ENCODE measurements at regions not wholly inside any gene's neighbourhood (a gene's known extent, or its start where the extent isn't known, plus 50 kb on each side); places are given as distances from the start of the nearest gene placed in this dataset.

- no peak for DNase-seq
Observed at GRCh38 chr9:23321049-23321448, 505.0 kb downstream of the ELAVL2 start.

- DNase-seq, result no peak
Observed at GRCh38 chr9:23322392-23322791, 503.6 kb downstream of the ELAVL2 start.

DNA sequence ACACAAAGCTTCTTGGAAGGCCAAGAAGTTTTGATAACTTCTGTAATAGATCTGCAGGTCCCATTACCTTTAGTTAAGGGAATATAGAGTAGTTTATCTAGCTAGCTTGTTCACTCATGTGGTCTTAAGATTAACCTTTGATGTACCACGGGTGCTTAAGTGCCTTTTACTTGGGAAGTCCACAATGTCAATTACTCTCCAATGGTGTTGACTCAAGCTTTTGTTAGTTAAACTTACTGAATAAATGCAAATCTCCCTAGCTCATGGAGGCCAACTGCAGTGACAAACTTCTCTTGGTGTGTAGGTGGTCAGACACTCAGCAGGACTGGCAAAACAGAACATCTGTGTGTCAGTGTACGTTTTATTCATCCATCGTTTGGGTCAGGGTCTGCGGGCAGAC lies 501.5 kb downstream of the ELAVL2 start:
- no peak for DNase-seq

DNA sequence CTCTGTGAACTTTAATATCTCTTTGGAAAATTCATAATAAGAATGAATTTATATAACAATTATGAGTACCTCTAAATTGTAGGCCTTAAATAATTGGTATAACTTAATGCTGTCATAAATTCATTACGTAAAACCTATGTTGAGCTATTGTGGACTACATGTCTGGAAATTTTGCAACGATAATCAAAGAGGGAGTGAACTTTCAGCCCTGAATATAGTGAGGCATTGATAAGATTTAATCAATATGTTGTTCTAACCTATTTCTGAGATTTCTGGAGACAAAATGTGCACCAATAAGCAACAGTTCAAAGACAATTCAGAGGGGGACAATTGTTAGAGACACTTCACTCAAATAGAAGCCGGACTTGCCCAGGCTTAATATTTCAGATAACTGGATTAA lies 499.4 kb downstream of the ELAVL2 start:
- DNase-seq, result no peak

GRCh38 chr9:23341346-23341745 lies 484.7 kb downstream of the ELAVL2 start:
- DNase-seq, result no peak

DNA sequence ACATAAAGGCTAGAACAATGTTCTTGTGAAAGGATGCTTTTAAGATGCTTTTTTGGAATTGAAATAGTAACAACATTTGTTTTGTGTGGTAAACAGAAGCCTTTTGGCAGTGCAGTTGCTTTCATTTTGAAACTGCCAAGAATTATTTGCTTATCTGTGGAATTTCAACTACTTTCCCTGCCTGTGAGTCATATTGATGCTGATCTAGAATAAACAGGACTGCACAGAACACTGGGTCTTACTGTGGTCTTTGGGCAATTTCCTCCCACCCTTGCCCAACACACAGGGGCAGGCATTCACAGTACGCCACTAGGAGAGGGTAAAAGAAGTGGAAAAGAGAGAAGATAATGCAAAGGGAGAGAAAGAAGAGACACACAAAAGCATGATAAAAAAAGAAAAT lies 483.7 kb downstream of the ELAVL2 start:
- no peak for DNase-seq

DNA sequence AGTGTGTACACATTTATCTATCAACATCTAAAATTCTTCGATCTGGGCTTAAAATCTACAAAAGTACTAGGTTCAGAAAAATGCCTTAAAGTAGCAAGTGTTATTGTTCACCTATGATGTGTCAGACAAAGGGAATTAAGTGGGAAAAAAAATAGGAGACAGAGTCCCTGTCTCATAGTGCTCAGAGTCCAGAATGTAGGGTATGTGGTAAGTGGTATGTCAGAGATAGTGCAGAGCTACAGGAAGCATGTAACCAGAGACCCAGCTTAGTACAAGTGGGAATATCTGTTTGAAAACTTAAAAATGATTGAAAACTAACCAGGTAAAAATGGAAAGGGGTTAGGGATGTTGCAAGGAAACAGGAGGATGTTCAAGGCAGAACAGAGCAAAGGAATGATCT lies 482.8 kb downstream of the ELAVL2 start:
- DNase-seq, result no peak

DNA sequence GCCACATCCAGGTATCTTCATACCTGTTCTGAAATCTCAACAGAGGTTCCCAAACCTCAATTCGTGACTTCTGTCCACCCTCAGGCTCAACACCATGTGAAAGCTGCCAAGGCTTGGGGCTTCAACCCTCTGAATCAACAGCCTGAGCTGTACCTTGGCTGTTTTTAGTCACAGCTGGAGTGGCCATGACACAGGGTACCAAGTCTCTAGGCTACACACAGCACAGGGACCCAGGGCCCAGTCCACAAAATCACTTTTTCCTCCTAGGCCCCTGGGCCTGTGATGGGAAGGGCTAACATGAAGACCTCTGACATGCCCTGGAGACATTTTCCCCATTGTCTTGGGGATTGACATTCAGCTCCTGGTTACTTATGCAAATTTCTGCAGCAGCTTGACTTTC lies 464.9 kb downstream of the ELAVL2 start:
- no peak for DNase-seq

GRCh38 chr9:23372703-23373102 lies 453.3 kb downstream of the ELAVL2 start:
- no peak for DNase-seq

DNA sequence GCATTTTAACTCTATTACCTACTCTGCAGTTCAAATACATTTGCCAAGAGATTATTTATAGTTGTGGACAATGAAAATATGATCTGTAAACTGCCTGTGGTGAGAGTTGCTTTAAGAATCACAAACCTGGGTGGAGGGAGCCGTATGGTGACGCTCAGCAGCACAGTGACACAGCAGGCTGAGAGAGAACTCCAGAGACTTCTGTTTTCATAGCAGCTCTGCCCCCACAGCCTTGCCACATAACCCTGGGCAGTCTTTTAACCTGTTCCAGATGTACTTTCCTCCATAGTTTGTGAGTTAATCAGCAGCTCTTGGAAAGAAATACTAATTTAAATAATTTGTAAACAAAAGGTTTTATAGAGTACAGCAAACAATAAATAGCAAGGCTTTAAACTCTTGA lies 450.5 kb downstream of the ELAVL2 start:
- DNase-seq, result no peak

- DNase-seq, result no peak
Observed at GRCh38 chr9:23379842-23380241, 446.2 kb downstream of the ELAVL2 start.

GRCh38 chr9:23380821-23381220 lies 445.2 kb downstream of the ELAVL2 start:
- no peak for DNase-seq

- no peak for DNase-seq
Observed at GRCh38 chr9:23382418-23382817, 443.6 kb downstream of the ELAVL2 start.

GRCh38 chr9:23394189-23394588 lies 431.9 kb downstream of the ELAVL2 start:
- no peak for DNase-seq

GRCh38 chr9:23408874-23409273 lies 417.2 kb downstream of the ELAVL2 start:
- no peak for DNase-seq

DNA sequence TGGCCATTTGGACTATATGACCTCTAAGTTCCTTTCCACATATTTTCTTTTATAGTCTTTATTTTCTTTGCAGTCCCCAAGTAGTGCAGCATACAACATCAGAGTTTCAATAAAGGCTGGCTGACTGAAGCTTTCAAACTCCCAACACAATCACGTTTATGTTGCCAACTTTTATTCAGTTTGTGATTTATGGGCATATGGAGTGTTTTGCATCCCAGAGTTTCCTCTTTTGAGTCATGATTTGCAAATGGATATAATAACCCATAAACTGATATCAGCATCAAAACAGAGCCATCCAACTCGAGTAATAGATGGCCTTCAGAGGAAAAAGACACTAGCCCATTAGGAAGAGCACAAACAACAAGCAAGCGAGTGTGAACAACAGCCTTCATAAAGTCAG lies 414.0 kb downstream of the ELAVL2 start:
- DNase-seq, result no peak

DNA sequence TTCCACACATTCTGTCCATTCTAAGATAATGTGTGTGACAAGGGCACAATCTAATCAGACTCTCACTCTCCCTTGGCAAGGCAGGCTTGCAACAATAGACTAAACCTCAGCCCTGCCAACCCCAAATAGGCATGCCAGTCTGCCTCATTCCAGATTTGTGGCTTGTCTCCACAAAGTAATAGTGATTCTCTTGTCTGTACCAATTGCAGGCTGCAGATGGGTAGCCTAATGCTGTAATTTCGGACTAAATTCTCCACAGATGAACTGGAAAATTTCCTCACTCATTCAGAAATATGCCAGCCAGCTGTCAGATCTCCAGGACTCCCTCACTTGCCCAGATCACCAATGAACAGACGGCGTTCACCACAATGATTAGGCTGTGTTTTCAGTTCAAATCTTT lies 413.6 kb downstream of the ELAVL2 start:
- DNase-seq, result no peak

GRCh38 chr9:23413541-23413940 lies 412.5 kb downstream of the ELAVL2 start:
- DNase-seq, result no peak

DNA sequence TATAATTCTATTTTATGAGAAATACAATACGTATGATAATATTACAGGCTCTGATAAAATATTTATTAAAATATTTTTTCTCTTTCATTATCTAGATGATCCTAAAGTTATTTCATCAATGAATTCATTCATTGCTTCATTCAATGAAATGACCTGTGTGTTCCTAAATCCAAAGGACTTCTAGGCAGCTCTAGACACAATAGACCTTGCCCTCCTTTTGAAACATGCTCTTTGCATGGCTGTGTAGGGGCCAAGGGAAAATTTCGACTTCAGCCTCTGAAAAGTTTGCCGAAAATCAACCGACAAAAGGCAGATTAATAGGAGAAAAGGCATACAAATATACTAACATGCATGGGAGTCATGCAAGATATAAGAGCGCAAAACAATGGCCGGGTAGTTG lies 402.0 kb downstream of the ELAVL2 start:
- DNase-seq, result no peak

GRCh38 chr9:23426144-23426543 lies 399.9 kb downstream of the ELAVL2 start:
- no peak for DNase-seq

DNA sequence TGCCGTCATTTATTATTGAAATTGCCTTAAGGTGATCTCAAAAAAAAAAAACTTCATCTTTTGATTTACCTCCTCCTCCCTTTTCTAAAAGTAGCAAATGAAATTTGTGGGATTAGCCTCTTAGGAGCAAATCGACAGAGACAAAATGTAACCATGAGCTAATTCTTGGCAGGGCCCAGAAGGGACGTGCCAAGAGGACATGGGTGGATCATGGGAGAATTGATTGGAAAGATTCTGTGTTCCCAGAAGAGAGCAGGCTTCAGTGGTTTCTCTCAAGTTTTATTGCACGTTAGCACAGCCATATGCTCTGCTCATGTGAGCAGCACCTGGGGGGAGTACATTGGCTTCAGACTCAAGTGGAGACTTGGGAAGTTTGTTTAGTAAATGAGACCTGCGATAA lies 394.6 kb downstream of the ELAVL2 start:
- DNase-seq, result no peak

- no peak for DNase-seq
Observed at GRCh38 chr9:23434654-23435053, 391.4 kb downstream of the ELAVL2 start.

DNA sequence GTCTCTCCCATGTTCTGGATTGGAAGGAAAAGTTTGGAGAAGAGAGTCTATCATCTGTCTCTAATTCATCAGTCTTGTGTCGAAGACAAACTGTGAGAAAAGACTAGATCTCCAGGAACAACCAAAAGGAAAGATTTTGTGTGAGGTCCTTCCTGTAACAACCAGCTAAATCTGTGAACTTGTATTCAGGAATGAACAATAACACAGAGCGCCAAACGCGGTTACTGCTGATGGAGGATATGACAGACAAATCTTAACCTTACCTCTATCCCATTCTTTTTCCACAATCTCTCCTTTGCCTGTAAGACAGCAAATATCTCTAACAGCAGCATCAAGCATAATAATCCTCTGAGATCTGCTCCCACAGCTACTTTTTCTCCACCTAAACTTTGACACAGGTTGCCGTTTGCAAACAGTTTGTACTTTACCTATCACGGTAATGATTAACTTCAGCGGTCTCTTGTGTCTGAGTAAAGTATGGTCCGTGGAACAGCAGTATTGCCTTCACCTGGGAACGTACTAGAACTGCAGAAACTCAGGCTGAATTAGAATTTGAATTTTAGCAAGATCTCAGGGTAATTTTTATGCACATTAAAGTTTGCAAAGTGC lies 387.6 kb downstream of the ELAVL2 start:
- DNase-seq, result no peak

- no peak for DNase-seq
Observed at GRCh38 chr9:23441275-23441674, 384.8 kb downstream of the ELAVL2 start.

GRCh38 chr9:23444658-23445057 lies 381.4 kb downstream of the ELAVL2 start:
- no peak for DNase-seq

GRCh38 chr9:23447166-23447565 lies 378.9 kb downstream of the ELAVL2 start:
- no peak for DNase-seq

Measured in suppressor macrophage (primary cell).